EH (cell line): ENCODE measurements at regions not wholly inside any gene's neighbourhood (a gene's known extent, or its start where the extent isn't known, plus 50 kb on each side); places are given as distances from the start of the nearest gene placed in this dataset.
"Not testable (repeated sequence)": the region's sequence is repeated elsewhere in the genome, so short reads cannot be mapped to it uniquely, and the experiment has no call there.

Experiments used
- DNase-seq: peaks from one replicate; pipeline ENCODE4 v3.0.0-alpha.2; 2015; ENCODE audit warnings: low read depth

DNA sequence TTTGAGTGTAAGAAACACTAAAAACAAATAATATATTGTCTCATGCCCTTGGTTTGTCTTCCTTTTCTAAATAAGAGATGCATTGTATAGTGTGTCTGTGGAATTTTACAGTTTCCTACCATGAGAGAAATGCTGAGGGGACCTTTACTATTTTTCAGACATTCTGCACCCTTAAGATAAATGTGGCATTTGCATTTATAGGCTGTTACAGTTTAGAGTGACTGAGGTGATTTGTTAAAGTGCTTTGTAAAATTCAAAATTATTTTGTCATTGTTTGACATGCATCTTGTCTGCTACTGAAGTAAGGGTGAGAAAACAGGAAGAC lies 78.9 kb upstream of the ZSWIM2 start:
- DNase-seq, result no peak

DNA sequence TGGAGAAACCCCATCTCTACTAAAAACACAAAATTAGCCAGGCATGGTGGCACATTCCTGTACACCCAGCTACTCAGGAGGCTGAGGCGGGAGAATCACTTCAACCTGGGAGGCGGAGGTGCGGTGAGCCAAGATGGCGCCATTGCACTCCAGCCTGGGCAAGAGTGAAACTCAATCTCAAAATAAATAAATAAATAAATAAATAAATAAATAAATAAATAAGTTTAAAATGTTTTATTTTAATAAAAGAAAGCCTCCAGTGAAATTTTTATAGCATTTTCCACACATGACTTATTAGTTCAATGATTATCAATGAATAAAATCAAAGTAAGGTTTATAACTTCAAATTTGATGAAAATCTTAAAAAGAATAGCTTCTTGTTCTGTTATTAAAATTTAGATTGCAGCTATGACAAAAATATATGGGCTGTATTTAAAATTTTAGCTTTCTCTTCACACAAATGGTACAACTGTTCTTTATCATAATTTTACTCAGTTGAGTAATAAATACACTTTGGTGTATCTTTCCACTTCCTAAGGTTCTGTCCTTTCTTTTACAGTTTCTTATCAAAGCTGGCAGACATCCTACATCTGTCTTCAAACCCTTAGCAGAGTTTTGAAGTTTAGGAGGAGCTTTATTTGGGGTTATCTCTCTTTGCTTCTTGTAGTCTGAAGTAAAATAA lies 78.4 kb upstream of the ZSWIM2 start:
- no peak for DNase-seq

- DNase-seq, result no peak
Measured at GRCh38 chr2:186925514-186925913, 76.5 kb upstream of the ZSWIM2 start.

DNA sequence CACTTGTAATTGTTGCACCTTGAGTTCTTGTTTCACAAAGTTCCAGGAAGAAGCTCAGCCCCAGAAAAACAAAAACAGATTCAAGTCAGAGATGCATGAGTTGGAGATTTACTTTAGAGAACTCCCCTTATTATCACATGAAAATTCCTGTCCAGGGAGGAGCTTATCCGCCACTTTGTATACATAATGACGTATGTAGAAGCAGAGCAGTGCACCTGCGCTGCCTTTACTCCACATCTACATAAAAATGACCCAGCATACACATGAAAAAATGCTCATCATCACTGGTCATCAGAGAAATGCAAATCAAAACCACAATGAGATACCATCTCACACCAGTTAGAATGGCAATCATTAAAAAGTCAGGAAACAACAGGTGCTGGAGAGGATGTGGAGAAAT lies 73.3 kb upstream of the ZSWIM2 start:
- DNase-seq, result not testable (repeated sequence)

GRCh38 chr2:186919296-186919695 lies 70.3 kb upstream of the ZSWIM2 start:
- DNase-seq, result peak; percentile 65

DNA sequence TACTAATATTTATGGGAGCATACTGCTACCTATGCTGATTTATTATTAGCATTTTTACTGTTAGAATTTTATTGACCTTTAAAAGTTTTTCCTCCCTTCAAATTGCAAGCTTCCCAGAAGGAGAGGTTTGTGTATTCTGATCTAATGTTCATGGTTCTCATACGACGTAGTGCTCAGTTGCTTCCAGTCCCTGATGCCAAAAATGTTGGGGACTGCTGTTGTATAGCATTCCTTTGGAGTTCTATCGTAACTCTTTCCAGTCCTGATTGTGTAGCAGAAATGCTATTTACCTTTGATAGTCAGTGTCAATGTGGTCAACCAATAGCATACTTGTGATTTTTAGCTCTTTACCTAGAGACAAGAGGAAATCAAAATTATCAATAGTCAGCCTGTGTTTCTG lies 69.5 kb upstream of the ZSWIM2 start:
- no peak for DNase-seq

GRCh38 chr2:186917866-186918265 lies 68.9 kb upstream of the ZSWIM2 start:
- peak; percentile 2 for DNase-seq

DNA sequence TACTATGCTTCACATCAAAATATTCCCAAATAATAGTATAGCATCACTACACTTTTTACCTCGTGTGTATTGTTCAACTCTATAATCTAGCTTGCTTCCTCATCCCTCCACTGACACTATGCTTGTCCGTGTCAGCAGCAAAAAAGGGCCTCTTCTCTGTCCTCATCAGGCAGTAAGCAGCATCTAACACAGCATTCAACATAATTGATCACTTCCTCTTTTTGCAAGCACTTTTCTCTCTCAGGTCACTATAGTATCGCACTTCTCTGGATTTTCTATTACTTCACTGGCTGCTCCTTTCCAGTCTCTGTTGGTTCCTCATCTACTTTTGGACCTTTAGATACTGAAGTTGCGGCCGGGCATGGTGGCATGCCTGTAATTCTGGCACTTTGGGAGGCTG lies 64.9 kb upstream of the ZSWIM2 start:
- no peak for DNase-seq

- no peak for DNase-seq
Measured at GRCh38 chr2:186912979-186913378, 64.0 kb upstream of the ZSWIM2 start.

GRCh38 chr2:186911551-186912085 lies 62.6 kb upstream of the ZSWIM2 start:
- DNase-seq, result no peak

- DNase-seq, result no peak
Measured at GRCh38 chr2:186910996-186911395, 62.0 kb upstream of the ZSWIM2 start.

GRCh38 chr2:186909095-186909494 lies 60.1 kb upstream of the ZSWIM2 start:
- no peak for DNase-seq

GRCh38 chr2:186907897-186908296 lies 58.9 kb upstream of the ZSWIM2 start:
- no peak for DNase-seq

GRCh38 chr2:186903216-186903615 lies 54.2 kb upstream of the ZSWIM2 start:
- peak; percentile 13 for DNase-seq
